ENCODE measurements at regions not wholly inside any gene's neighbourhood (a gene's known extent, or its start where the extent isn't known, plus 50 kb on each side); places are given as distances from the start of the nearest gene placed in this dataset.

GRCh38 chr4:13126976-13127910 lies 356.9 kb downstream of the RAB28 start:
- TF ChIP-seq CTCF (IDR thresholded peaks at IDR 0.05; ENCODE audit: insufficient read depth, low read length, severe bottlenecking), result no peak
- DNase-seq (ENCODE audit: low read depth) (no peak), FAIRE-seq (no peak)
- Histone ChIP-seq H3K27me3 (ENCODE audit: control insufficient read depth, insufficient read depth, low read length) (no peaks in the 10 kb centered on the region), H3K4me3 (ENCODE audit: low read depth, low read length) (no peak overlapping the region), H3K36me3 (ENCODE audit: control insufficient read depth, insufficient read depth, low read length) (no peaks in the 10 kb centered on the region)

GRCh38 chr4:13118633-13119032 lies 365.5 kb downstream of the RAB28 start:
- DNase-seq (ENCODE audit: low read depth), result no peak
- H3K4me3 ChIP-seq (ENCODE audit: low read depth, low read length), result no peak overlapping the region
- no peak for TF ChIP-seq CTCF (IDR thresholded peaks at IDR 0.05; ENCODE audit: insufficient read depth, low read length, severe bottlenecking)
- no peaks in the 10 kb centered on the region for H3K27me3 ChIP-seq (ENCODE audit: control insufficient read depth, insufficient read depth, low read length)
- FAIRE-seq, result no peak
- H3K36me3 ChIP-seq (ENCODE audit: control insufficient read depth, insufficient read depth, low read length), result no peaks in the 10 kb centered on the region

GRCh38 chr4:13117185-13117584 lies 367.0 kb downstream of the RAB28 start:
- no peak for TF ChIP-seq CTCF (IDR thresholded peaks at IDR 0.05; ENCODE audit: insufficient read depth, low read length, severe bottlenecking)
- FAIRE-seq (no peak), DNase-seq (ENCODE audit: low read depth) (no peak)
- H3K27me3 ChIP-seq (ENCODE audit: control insufficient read depth, insufficient read depth, low read length), result no peaks in the 10 kb centered on the region
- no peak overlapping the region for H3K4me3 ChIP-seq (ENCODE audit: low read depth, low read length)
- no peaks in the 10 kb centered on the region for H3K36me3 ChIP-seq (ENCODE audit: control insufficient read depth, insufficient read depth, low read length)

GRCh38 chr4:13112030-13112429 lies 372.1 kb downstream of the RAB28 start:
- FAIRE-seq, result no peak
- H3K27me3 ChIP-seq (ENCODE audit: control insufficient read depth, insufficient read depth, low read length), result no peaks in the 10 kb centered on the region
- no peak for TF ChIP-seq CTCF (IDR thresholded peaks at IDR 0.05; ENCODE audit: insufficient read depth, low read length, severe bottlenecking)
- no peaks in the 10 kb centered on the region for H3K36me3 ChIP-seq (ENCODE audit: control insufficient read depth, insufficient read depth, low read length)
- no peak for DNase-seq (ENCODE audit: low read depth)
- H3K4me3 ChIP-seq (ENCODE audit: low read depth, low read length), result no peak overlapping the region

- Histone ChIP-seq H3K36me3 (ENCODE audit: control insufficient read depth, insufficient read depth, low read length) (no peaks in the 10 kb centered on the region), H3K27me3 (ENCODE audit: control insufficient read depth, insufficient read depth, low read length) (no peaks in the 10 kb centered on the region), H3K4me3 (ENCODE audit: low read depth, low read length) (no peak overlapping the region)
- FAIRE-seq (no peak), DNase-seq (ENCODE audit: low read depth) (no peak)
- TF ChIP-seq CTCF (IDR thresholded peaks at IDR 0.05; ENCODE audit: insufficient read depth, low read length, severe bottlenecking), result no peak
These were observed 374.6 kb downstream of the RAB28 start for GRCh38 chr4:13109536-13109935.

Measured in bronchial epithelial cell (primary cell).